Fibroblast of upper back skin (primary cell): ENCODE measurements at regions not wholly inside any gene's neighbourhood (a gene's known extent, or its start where the extent isn't known, plus 50 kb on each side); places are given as distances from the start of the nearest gene placed in this dataset.
A peak's percentile ranks its signal among the peaks of the same experiment; 100 is the strongest.
"Not testable (repeated sequence)": the region's sequence is repeated elsewhere in the genome, so short reads cannot be mapped to it uniquely, and the experiment has no call there.

Source experiments
- DNase-seq: peaks from one replicate; pipeline ENCODE4 v3.0.0-alpha.2; 2013

DNA sequence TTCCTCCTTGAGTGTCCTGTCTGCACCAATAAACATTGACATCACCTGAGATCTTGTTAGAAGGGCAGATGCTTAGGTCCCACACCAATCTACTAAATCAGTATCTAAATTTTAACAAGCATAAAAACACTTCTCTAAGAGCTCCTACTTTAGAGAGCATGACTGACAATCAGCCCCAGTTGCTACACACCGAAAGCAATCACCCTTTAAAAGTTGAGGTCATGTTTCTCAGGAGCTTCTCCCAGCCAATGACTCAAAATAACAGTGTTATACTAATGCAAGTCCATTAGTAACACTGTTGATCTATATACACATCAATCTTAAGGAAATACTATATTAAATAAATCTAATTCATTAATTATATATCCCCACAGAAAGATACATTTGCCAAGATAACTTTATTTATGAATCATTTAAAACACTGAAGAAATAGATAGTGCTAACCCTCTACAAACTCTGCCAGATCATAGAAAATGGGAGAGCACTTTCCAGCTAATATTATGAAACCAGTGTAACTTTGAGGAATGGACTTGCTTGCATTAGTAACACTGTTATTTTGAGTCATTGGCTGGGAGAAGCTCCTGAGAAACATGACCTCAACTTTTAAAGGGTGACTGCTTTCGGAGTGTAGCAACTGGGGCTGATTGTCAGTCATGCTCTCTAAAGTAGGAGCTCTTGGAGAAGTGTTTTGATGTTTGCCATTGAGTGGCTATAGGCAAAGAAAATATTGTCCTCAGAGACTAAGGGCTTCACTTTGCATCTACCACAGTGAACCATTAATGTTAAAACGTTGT is 109.8 kb upstream of the HDX start:
- DNase-seq, result no peak

DNA sequence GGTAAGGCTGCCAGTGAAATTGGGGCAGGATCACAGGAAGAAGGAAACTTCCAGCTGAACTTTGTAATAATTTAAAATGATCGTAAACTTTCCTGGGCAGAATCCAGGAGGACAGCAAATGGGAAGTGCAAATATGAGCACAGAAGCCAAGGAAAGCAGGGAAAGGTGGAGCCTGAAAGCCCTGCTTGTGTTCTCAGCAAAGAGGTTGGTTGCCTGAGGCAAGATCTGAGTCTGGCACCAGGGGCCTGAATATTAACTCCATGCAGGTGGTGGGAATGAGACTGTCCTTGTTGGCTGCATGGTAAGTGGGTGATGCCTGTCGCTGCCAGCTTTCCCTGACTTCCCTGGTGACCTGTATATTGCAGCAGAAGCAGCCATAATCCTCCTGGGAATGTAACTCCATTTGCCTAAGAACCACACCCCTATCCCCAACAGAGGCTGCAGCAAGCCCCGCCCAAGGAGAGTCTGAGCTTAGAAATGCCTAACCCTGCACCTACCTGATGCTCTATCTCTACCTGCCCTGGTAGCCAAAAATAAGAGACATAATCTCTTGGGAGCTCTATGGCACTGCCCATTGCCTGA is 132.0 kb upstream of the HDX start:
- no peak for DNase-seq

DNA sequence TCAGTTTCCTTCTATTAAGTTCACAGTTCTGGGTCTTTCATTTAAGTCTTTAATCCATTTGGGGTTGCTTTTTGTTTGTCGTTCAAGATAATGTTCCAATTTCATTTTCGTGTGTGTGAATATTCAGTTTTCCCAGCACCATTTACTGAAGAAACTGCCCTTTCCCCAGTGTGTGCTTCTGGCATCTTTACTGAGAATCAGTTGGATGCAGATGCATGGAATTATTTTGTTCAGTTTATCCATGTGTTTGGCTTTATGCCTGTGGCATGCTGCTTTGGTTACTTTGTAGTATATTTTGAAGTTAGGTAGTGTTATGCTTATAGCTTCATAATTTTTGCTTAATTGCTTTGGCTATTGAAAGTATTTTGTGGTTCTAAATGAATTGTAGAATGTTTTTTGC is 163.8 kb upstream of the HDX start:
- DNase-seq, result no peak

DNA sequence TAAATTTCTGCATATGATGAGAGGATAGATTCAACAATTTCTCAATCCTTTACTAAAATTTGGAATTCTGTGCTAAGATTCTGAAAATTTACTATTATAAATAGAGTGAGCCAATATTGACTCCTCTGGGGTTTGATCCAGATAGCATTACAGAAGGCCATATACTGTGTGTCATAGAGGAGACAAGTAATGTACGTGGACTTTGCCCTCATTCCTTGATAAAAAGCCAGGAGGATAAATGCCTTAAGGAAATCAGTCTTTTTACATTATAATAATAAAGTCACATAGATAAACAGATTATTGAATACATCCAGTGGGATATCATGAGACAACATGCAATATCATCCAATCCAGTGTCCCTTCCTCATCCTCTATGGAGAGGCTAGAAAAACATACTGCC is 188.0 kb upstream of the HDX start:
- DNase-seq, result no peak

DNA sequence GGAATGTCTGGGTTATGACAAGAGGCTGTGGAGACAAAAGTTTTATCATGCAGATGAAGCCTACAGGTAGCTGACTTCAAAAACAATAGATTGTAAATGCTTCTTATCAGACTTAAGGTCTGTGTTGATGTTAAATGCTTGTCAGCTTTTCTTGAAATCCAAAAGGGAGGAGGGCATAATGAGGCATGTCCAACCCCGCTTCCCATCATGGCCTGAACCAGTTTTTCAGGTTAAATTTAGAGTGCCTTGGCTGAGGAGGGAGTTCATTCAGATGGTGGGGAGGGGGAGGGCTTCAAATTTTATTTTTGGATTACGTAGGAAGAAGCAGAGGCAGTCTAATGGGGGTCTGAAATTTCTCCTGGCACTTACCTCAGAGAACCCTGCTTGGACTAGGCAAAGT is 207.7 kb upstream of the HDX start:
- no peak for DNase-seq

DNA sequence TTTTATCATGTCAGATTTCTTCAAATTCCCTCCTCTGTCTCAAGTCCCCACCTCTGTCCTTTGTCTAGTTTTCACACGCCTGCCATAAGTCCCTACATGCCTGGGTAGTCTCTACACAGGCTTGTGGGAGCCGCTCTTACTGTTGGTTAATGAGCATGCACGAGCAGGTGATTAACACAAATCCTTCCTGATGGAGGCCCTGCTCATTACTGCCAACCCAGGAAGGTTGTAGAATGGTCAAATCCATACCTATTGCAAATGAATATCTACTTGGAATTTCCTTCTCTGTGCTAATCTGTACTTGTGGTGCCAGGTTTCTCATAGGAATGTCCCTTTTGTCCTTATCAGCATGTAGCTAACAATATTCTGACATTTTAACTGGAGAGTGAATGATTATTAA is 208.4 kb upstream of the HDX start:
- DNase-seq, result no peak

DNA sequence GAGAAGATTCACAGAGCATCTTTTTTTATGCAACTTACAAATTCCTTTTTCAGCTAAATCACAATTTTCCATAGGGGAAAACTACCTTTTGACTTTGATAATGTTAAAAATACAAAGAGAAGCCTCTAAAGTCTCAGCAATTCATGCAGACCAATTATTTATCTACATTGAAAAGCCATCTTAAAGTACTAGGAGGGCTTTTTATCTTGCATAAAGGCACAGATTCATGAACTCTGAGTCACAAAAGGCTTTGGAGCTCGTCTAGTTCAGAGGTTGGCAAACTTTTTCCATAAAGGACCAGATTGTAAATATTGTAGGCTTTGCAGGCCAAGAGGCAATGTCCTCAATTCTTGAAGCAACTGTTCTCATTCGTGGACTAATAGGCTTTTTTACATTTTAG is 210.4 kb upstream of the HDX start:
- DNase-seq, result no peak

DNA sequence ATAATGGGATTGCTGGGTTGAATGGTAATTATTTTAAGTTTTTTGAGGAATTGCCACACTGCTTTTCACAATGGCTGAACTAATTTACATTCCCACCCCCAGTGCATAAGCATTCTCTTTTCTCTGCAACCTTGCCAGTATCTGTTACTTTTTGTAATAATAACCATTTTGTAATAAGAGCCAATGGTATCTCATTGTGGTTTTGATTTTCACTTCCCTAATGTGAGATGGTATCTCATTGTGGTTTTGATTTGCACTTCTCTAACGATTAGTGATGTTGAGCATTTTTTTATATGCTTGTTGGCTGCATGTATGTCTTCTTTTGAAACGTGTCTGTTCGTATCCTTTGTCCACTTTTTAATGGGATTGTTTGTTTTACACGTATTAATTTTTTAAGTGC is 213.1 kb upstream of the HDX start:
- no peak for DNase-seq

DNA sequence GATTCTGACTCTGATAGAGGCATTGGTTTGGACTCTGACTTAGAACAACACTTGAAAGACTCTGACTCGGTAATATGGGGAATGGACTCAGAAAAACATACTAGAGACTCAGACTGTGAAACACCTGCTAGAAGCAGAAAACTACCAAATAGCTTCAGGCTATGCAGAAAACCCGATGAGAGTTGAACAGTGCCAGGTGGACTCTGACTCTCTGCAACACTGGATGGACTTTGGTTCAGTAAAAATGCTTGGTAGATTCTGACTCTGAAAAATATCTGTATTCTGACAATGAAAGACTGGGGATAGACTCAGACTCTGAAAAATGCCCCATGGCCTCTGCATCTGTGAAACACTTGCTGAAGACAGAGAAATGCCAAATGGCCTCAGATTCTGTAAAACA is 215.1 kb upstream of the HDX start:
- no peak for DNase-seq

DNA sequence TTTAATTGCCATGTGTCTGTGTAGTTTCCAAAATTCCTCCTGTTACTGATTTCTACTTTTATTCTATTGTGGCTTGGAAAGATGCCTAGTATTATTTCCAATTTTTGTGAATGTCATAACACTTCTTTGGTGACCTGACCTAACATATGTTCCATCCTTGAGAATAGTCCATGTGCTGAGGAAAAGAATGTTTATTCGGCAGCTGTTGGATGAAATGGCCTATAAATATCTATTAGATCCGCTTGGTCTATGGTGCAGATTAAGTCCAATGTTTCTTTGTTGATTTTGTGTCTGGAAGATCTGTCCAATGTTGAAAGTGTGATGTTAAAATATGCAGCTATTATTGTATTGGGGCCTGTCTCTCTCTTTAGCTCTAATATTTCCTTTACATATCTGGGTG is 219.2 kb upstream of the HDX start:
- DNase-seq, result no peak

DNA sequence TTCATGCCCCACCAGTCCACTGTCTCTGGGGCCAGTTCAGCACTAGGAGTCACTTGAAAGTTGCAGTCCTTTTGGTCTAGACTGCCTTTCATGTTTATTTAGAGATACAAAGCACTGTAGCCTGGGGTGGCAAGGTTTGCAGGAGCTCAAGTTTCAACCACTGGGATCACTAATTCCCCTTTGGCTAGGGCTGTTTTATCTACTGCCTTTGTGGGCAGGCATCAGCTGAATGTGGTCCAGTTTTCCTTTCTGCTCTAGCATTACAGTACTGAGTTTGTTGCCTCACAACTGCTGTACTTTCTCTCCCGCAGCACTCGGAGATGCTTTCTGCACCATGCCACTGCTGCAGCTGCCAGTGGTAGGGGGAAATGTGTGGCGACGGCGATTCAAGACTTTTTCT is 222.3 kb upstream of the HDX start:
- no peak for DNase-seq

DNA sequence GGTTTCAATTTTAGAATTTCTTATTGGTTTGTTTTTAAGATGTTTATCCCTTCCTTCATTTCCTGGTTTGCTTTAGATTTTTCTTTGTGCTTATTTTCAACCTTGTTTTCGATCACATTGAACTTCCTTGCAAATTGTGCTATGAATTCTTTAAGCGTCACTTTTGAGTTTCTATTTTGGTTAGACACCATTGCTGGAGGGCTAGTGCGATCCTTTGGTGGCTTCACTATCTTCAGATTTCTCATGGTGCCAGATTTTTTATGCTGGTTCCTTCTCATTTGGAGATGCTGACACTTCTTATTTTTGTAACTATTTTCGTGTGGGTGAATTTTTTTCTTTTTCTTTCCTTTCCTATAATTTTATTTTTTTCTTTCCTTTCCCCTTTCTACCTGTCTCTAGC is 227.2 kb upstream of the HDX start:
- no peak for DNase-seq

DNA sequence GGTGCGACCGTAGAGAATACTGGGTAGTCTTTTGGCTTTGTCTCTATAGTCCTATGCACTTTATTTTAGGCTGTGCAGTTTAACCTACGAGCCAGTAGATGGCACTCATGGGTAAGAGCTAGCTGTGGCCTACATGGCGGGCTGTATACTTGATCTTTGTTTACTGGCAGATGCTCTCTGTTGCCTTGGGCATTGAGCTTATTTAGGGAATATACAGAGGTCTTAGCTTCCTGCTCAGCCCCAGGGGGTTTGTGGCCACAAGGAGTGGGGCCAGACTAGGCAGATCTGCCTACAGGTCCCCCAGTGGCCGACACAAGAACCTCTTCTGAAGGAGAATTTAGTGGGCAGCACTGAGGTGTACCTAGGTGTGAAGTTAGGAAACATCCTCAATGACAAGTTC is 227.6 kb upstream of the HDX start:
- DNase-seq, result peak; percentile 22

DNA sequence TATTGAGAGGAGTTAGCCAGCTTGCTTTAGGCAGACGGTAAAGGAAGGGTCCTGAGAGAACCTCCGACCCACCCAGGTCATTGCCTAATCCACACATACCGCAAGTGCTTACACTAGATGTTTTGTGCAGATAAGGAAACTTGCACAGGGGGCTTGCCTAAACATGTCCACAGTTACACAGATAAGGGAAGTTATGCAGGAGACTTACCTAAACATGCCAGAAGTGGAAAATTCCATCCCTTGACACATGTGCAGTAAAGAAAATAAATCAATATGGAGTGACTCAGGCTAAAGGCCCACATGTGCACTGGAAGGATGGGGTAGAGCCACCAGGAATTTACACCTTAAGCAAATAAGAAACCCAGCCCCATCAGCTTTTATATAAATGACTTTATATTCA is 232.8 kb upstream of the HDX start:
- peak; percentile 12 for DNase-seq

DNA sequence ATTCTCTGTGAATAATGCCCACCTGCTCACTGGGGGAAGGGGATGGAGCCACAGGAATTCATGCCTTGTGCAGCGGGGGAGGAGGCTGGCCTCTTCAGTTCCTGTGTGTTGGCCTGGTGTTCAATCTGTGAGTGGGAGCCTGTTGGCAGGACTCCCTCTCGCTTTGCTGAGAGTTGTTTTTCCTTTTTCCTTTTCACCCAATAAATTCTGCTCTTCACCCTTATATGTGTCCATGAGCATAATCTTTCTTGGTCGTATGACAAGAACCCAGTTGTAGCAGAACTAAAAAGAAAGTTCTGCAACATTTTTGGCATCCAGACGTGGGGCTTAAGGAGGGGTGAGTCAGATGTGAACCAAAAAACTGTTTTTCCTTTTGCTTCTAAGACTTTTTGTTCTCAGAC is 235.2 kb upstream of the HDX start:
- peak; percentile 39 for DNase-seq

DNA sequence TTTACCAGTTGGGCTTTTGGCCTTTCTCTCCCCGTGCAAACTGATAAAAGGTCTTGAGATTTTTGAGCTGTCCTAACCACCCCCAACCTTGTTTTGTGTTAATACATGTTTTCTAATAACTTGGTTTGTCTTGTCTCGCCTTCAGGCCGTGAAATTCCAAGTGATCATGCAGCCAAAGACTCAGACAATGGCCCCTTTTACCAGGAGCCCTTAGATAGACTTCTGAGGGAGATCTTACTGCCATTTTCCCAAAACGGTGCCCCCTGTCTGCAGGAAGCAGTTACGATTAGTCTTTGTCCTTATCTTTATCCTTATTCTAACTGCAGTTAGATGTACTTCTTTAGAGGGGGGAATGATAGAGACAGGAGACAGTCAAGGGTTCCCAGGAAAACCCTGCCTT is 245.3 kb upstream of the HDX start:
- DNase-seq, result no peak

DNA sequence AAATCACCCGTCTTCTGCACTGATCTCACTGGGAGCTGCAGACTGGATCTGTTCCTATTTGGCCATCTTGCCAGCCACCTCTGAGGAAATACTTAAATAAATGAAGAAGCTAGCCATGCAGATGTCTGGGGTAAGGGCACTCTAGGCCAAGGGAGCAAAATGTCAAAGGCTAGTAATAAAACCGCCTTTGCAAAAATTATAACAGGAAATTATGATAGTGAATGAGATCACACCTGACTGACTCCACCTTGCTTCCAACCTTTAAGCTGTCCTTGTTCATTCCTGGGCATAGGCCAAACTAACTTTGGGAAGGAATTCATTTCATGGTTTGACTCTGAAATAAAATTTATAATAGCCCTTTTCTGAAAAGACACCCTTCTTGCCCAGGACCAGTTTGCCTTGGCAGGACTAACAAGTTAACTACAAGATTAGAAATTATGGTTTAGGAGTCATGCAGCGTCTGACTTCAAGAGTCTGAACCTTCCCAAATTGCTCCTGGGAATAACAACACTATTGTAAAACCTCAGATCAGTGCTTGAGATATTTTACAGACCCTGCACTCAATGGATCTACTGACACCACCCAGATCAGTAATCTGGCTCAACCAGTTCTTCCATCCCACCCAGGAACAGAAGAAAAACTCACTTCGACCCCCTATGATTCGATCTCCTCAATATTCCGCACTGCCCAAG is 246.9 kb upstream of the HDX start:
- DNase-seq, result no peak

DNA sequence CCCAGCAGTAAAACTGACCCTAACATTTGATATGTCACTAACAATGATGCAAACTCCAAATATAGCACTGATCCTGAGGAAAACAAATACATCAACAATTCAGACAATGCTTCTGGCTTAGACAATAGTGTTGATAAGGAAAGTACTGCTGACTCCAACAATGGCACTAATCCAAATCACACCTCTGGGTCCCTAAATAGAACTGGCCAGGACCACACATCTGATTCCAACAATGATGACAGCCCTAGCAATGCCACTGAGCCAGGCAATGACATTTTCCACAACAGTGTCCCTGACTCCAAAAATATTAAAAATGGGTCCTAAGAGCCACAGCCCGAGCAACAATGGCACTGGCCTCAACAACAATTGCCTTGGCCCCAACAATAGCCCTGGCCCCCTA is 243.1 kb upstream of the APOOL start:
- DNase-seq, result no peak

DNA sequence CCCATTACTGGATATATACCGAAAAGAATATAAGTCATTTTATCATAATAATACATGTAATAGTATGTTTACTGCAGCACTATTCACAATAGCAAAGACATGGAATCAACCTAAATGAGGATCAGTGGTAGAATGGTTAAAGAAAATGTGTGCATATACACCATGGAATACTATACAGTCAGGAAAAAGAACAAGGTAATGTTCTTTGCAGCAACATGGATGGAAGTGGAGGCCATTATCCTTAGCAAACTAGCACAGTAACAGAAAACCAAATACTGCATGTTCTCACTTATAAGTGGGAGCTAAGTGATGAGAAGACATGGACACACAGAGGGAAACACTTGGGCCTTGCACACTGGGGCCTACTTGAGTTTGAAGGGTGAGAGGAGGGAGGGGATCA is 207.4 kb upstream of the APOOL start:
- no peak for DNase-seq

DNA sequence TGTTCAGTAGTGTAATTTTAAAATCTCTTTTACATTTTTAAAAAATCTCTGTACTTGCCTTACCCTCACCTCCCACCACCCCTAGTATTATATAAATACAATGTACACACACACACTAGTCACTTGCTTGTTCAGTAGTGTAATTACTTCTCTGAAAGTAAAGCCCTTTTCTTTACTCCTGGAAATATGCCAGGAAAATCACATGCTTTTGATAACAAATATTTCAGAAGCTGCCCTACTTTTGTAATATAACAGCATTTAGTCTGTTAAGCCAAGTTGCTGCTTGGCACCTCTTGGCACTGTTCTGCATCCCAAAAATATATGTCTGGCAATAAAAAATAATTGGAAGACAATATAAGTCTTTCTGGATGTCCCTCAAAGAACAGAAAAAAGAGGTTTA is 172.8 kb upstream of the APOOL start:
- no peak for DNase-seq

DNA sequence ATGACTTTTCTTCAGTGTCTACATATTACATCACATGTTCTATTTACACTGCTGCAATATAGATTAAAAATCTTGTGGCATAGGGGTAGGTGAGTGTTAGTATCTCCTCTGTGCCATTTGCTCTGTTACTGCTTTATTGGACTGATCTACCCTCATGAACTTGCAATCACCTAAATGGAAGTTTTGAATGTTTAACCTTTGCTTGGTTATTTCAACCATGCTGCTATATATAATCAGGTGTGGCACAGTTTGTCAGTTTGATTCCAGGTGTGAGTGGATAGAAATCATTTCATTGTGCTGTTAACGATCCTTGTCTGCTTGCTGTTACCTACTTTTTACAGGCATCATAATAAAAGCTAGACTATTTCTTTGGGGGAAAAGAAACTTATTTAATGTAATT is 157.1 kb upstream of the APOOL start:
- DNase-seq, result not testable (repeated sequence)

DNA sequence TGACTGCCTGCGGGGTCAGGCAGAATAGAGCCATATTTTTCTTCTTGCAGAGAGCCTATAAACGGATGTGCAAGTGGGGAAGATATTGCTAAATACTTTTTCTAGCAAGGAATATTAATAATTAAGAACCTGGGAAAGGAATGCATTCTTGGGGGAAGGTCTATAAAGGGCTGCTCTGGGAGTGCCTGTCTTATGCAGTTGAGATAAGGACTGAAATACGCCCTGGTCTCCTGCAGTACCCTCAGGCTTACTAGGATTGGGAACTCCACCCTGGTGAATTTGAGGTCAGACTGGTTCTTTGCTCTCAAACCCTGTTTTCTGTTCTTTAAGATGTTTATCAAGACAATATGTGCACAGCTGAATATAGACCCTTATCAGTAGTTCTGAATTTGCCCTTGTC is 152.5 kb upstream of the APOOL start:
- DNase-seq, result not testable (repeated sequence)

DNA sequence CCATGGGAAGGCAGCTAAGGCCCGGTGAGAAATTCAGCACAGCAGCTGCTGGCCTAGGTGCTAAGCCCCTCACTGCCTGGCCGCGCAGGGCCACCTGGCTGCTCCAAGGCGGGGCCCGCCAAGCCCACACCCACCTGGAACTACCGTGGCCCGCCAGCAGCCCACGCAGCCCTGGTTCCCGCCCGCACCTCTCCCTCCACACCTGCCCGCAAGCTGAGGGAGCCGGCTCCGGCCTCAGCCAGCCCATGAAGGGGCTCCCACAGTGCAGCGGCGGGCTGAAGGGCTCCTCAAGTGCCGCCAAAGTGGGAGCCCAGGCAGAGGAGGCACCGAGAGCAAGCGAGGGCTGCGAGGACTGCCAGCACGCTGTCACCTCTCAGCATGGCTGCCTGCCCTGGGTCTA is 146.9 kb upstream of the APOOL start:
- DNase-seq, result not testable (repeated sequence)

DNA sequence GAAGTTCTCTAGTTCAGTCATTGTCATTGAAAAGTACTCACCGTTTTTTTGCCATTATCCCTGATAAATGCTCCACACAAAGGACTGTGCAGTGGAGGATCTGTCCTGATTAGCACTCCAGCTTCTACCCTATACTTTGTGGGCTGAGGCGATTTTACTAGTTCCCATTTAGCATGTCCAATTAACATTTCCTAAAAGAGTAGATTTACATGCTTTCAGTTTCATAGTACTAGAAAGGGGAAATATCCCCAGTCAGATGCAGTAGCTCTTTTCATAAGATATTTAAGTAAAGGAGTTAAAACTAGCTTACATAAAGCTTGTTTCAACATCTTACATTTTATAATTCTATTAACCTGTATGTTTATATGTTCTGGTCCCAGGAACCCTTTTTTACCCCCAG is 144.9 kb upstream of the APOOL start:
- not testable (repeated sequence) for DNase-seq

DNA sequence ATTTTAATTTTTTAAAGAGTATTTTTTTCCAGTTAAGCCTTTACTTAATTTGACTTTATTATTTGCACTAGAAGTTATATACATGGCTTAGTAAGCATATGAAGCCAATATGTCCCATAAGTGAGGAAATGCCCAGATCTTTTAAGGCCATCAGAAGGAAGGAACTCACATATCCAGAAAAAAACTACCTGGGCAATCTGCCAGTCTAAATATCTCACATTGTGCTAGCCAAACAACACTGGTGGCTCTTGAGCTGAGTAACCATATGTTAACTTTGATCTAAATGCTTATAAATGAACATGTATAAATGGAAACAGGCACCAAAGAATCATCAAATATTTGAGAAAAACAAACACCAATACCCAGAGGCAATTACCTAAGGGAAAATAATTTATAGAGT is 138.6 kb upstream of the APOOL start:
- DNase-seq, result peak; percentile 35
